Trophoblast cell (in vitro differentiated cells and primary cell): ENCODE measurements at regions not wholly inside any gene's neighbourhood (a gene's known extent, or its start where the extent isn't known, plus 50 kb on each side); places are given as distances from the start of the nearest gene placed in this dataset.

Experiments
- DNase-seq, 2 donors: peaks; one replicate each; pipeline ENCODE4 v3.0.0-alpha.2; 2016
- H2AFZ ChIP-seq: 2 replicates; pipeline ENCODE4 v1.6.1; 2013; ENCODE audit warnings: low read length, moderate library complexity, mild to moderate bottlenecking; ENCODE audit not compliant: insufficient read depth, poor library complexity
- H2AK5ac ChIP-seq: 2 replicates; pipeline ENCODE4 v1.6.1; 2013; ENCODE audit warnings: mild to moderate bottlenecking, low read length
- H2BK120ac ChIP-seq: 2 replicates; pipeline ENCODE4 v1.6.1; 2013; ENCODE audit warnings: low read length, mild to moderate bottlenecking, moderate library complexity; ENCODE audit not compliant: insufficient read depth, poor library complexity
- H2BK12ac ChIP-seq: 2 replicates; pipeline ENCODE4 v1.6.1; 2013; ENCODE audit warnings: mild to moderate bottlenecking, low read length, moderate library complexity
- H2BK5ac ChIP-seq: 2 replicates; pipeline ENCODE4 v1.6.1; 2013; ENCODE audit warnings: low read length, low read depth, moderate library complexity, mild to moderate bottlenecking; ENCODE audit not compliant: poor library complexity
- H3K14ac ChIP-seq: 2 replicates; pipeline ENCODE4 v1.6.1; 2013; ENCODE audit warnings: mild to moderate bottlenecking, low read length
- H3K18ac ChIP-seq: 2 replicates; pipeline ENCODE4 v1.6.1; 2013; ENCODE audit warnings: mild to moderate bottlenecking, low read length
- H3K23ac ChIP-seq: 2 replicates; pipeline ENCODE4 v1.6.1; 2013; ENCODE audit warnings: low read length
- H3K27ac ChIP-seq: 2 replicates; pipeline ENCODE4 v1.5.1; 2013; ENCODE audit warnings: low read depth, mild to moderate bottlenecking, inconsistent platforms, low read length, moderate library complexity
- H3K27me3 ChIP-seq: 2 replicates; pipeline ENCODE4 v1.6.1; 2013; ENCODE audit warnings: inconsistent platforms, mild to moderate bottlenecking, low read length, moderate library complexity; ENCODE audit not compliant: insufficient read depth
- H3K36me3 ChIP-seq, 2 experiments: 1 replicate in 1 of 2; 2 replicates in 1 of 2; pipeline ENCODE4 v1.6.1; 2013; ENCODE audit warnings: low read length in 2 of 2, mild to moderate bottlenecking in 2 of 2, moderate library complexity in 1 of 2; ENCODE audit not compliant: insufficient read depth in 2 of 2, control insufficient read depth in 1 of 2
- H3K4ac ChIP-seq: 2 replicates; pipeline ENCODE4 v1.6.1; 2013; ENCODE audit warnings: low read depth, mild to moderate bottlenecking, low read length, moderate library complexity
- H3K4me1 ChIP-seq, 2 experiments: 1 replicate in 1 of 2; 2 replicates in 1 of 2; pipeline ENCODE4 v1.6.1; 2013; ENCODE audit warnings: low read length in 2 of 2, mild to moderate bottlenecking in 2 of 2, moderate library complexity in 1 of 2; ENCODE audit not compliant: insufficient read depth in 2 of 2, control insufficient read depth in 1 of 2
- H3K4me2 ChIP-seq: 2 replicates; pipeline ENCODE4 v1.6.1; 2013; ENCODE audit warnings: inconsistent platforms, mild to moderate bottlenecking, low read length, moderate library complexity
- H3K4me3 ChIP-seq: 2 replicates; pipeline ENCODE4 v1.5.1; 2013; ENCODE audit warnings: mild to moderate bottlenecking, low read depth, low read length, inconsistent platforms
- H3K79me1 ChIP-seq: one replicate; pipeline ENCODE4 v1.6.1; 2013; ENCODE audit warnings: low read length
- H3K79me2 ChIP-seq: 2 replicates; pipeline ENCODE4 v1.6.1; 2013; ENCODE audit warnings: low read length, mild to moderate bottlenecking; ENCODE audit not compliant: control insufficient read depth, insufficient read depth, poor library complexity
- H3K9ac ChIP-seq: 2 replicates; pipeline ENCODE4 v1.6.1; 2013; ENCODE audit warnings: mild to moderate bottlenecking, low read length
- H3K9me3 ChIP-seq: 2 replicates; pipeline ENCODE4 v1.6.1; 2013; ENCODE audit warnings: low read depth, mild to moderate bottlenecking, control low read depth, inconsistent platforms, low read length; ENCODE audit not compliant: insufficient read depth
- H4K12ac ChIP-seq: 2 replicates; pipeline ENCODE4 v1.6.1; 2013; ENCODE audit warnings: low read depth, mild to moderate bottlenecking, low read length, moderate library complexity
- H4K8ac ChIP-seq: 2 replicates; pipeline ENCODE4 v1.6.1; 2013; ENCODE audit warnings: low read depth, mild to moderate bottlenecking, low read length, moderate library complexity
- H4K91ac ChIP-seq: one replicate; pipeline ENCODE4 v1.6.1; 2013; ENCODE audit warnings: low read depth, mild to moderate bottlenecking, low read length, moderate library complexity
- WGBS: extraction: QIAGEN DNeasy Blood & Tissue Kit; methylation state at CpG from one replicate; pipeline ENCODE4 v1.1.7; 2013; ENCODE audit warnings: missing lambda C conversion rate; ENCODE audit not compliant: insufficient read length, insufficient coverage; ENCODE audit errors: extremely low coverage; 5-methylcytosine and 5-hydroxymethylcytosine counted together

- H3K4me1 ChIP-seq: no peaks in the 10 kb centered on the region
- no peaks in the 10 kb centered on the region for H3K36me3 ChIP-seq
- WGBS: no CpG with 5 or more reads among the region's 3 CpGs
- H3K4me3 ChIP-seq: no peak overlapping the region
- no peak overlapping the region for H3K4me2 ChIP-seq
- H3K27me3 ChIP-seq: no peaks in the 10 kb centered on the region
- H3K14ac ChIP-seq: no peak overlapping the region
- H2BK5ac ChIP-seq: no peak overlapping the region
- no peak overlapping the region for H3K23ac ChIP-seq
- H3K4ac ChIP-seq: no peak overlapping the region
- H3K79me1 ChIP-seq: no peaks in the 10 kb centered on the region
- no peak overlapping the region for H4K12ac ChIP-seq
- H4K91ac ChIP-seq: no peak overlapping the region
- no peak overlapping the region for H3K18ac ChIP-seq
- no peaks in the 10 kb centered on the region for H3K79me2 ChIP-seq
- H3K9ac ChIP-seq: no peak overlapping the region
- H2AFZ ChIP-seq: no peak overlapping the region
- H4K8ac ChIP-seq: no peak overlapping the region
- no peak overlapping the region for H2AK5ac ChIP-seq
- H3K27ac ChIP-seq: no peak overlapping the region
- H3K9me3 ChIP-seq: no peaks in the 10 kb centered on the region
- no peak overlapping the region for H2BK120ac ChIP-seq
- DNase-seq: no peak
- no peak overlapping the region for H2BK12ac ChIP-seq
Observed at GRCh38 chr3:68483601-68484000, 448.7 kb downstream of the TAFA4 start.

GRCh38 chr3:68483041-68483440 lies 449.3 kb downstream of the TAFA4 start:
- H3K4me2 ChIP-seq: no peak overlapping the region
- H3K18ac ChIP-seq: no peak overlapping the region
- no peak for DNase-seq
- H2AFZ ChIP-seq: no peak overlapping the region
- H3K79me2 ChIP-seq: no peaks in the 10 kb centered on the region
- no peak overlapping the region for H4K12ac ChIP-seq
- H2AK5ac ChIP-seq: no peak overlapping the region
- no peak overlapping the region for H3K4ac ChIP-seq
- no peak overlapping the region for H2BK120ac ChIP-seq
- H3K27ac ChIP-seq: no peak overlapping the region
- no peaks in the 10 kb centered on the region for H3K79me1 ChIP-seq
- no peak overlapping the region for H2BK5ac ChIP-seq
- H3K9me3 ChIP-seq: no peaks in the 10 kb centered on the region
- H3K27me3 ChIP-seq: no peaks in the 10 kb centered on the region
- no peaks in the 10 kb centered on the region for H3K36me3 ChIP-seq
- H4K91ac ChIP-seq: no peak overlapping the region
- H3K9ac ChIP-seq: no peak overlapping the region
- no peak overlapping the region for H3K4me3 ChIP-seq
- H3K23ac ChIP-seq: no peak overlapping the region
- H3K4me1 ChIP-seq: no peaks in the 10 kb centered on the region
- no peak overlapping the region for H4K8ac ChIP-seq
- WGBS: no CpG with 5 or more reads among the region's 2 CpGs
- H2BK12ac ChIP-seq: no peak overlapping the region
- no peak overlapping the region for H3K14ac ChIP-seq

- Histone ChIP-seq H3K14ac (no peak overlapping the region), H4K12ac (no peak overlapping the region), H2BK120ac (no peak overlapping the region), H4K8ac (no peak overlapping the region), H2BK5ac (no peak overlapping the region), H3K18ac (no peak overlapping the region), H2AK5ac (no peak overlapping the region), H3K4ac (no peak overlapping the region), H3K4me1 (no peaks in the 10 kb centered on the region), H4K91ac (no peak overlapping the region), H3K79me2 (no peaks in the 10 kb centered on the region), H2BK12ac (no peak overlapping the region), H3K9ac (no peak overlapping the region), H3K79me1 (no peaks in the 10 kb centered on the region), H3K36me3 (no peaks in the 10 kb centered on the region), H3K4me2 (no peak overlapping the region), H3K27ac (no peak overlapping the region), H3K4me3 (no peak overlapping the region), H2AFZ (no peak overlapping the region), H3K23ac (no peak overlapping the region), H3K9me3 (no peaks in the 10 kb centered on the region), H3K27me3 (no peaks in the 10 kb centered on the region)
- no CpG with 5 or more reads among the region's 2 CpGs for WGBS
- DNase-seq: no peak
Observed at GRCh38 chr3:68482565-68482964, 449.8 kb downstream of the TAFA4 start.

GRCh38 chr3:68479779-68480178 lies 452.6 kb downstream of the TAFA4 start:
- H2AK5ac ChIP-seq: no peak overlapping the region
- no CpG with 5 or more reads among the region's 3 CpGs for WGBS
- H3K4me2 ChIP-seq: no peak overlapping the region
- no peak overlapping the region for H3K18ac ChIP-seq
- H3K79me1 ChIP-seq: no peaks in the 10 kb centered on the region
- no peak overlapping the region for H4K8ac ChIP-seq
- no peak overlapping the region for H3K4me3 ChIP-seq
- H3K9ac ChIP-seq: no peak overlapping the region
- no peak overlapping the region for H3K4ac ChIP-seq
- no peaks in the 10 kb centered on the region for H3K36me3 ChIP-seq
- no peak overlapping the region for H3K14ac ChIP-seq
- H3K27ac ChIP-seq: no peak overlapping the region
- no peak overlapping the region for H4K12ac ChIP-seq
- no peak overlapping the region for H3K23ac ChIP-seq
- no peak overlapping the region for H2BK120ac ChIP-seq
- H3K79me2 ChIP-seq: no peaks in the 10 kb centered on the region
- no peak overlapping the region for H2BK12ac ChIP-seq
- H3K4me1 ChIP-seq: no peaks in the 10 kb centered on the region
- no peak for DNase-seq
- no peak overlapping the region for H4K91ac ChIP-seq
- no peaks in the 10 kb centered on the region for H3K9me3 ChIP-seq
- no peaks in the 10 kb centered on the region for H3K27me3 ChIP-seq
- no peak overlapping the region for H2AFZ ChIP-seq
- H2BK5ac ChIP-seq: no peak overlapping the region
